PC-9 (cell line): ENCODE measurements at regions not wholly inside any gene's neighbourhood (a gene's known extent, or its start where the extent isn't known, plus 50 kb on each side); places are given as distances from the start of the nearest gene placed in this dataset.

Source experiments
- EZH2 ChIP-seq: fragments of 200-600 bp; sonication (generic); IDR thresholded peaks from 2 replicates; pipeline ENCODE4 v1.8.0; 2017; ENCODE audit warnings: antibody characterized with exemption, low read depth
- TF ChIP-seq, protein P1 (sequence below): fragments of 200-600 bp; sonication (generic); conservative IDR thresholded peaks from 2 replicates; pipeline ENCODE4 v1.6.1; 2017; ENCODE audit warnings: mixed run types, antibody characterized with exemption, mild to moderate bottlenecking, moderate library complexity

DNA sequence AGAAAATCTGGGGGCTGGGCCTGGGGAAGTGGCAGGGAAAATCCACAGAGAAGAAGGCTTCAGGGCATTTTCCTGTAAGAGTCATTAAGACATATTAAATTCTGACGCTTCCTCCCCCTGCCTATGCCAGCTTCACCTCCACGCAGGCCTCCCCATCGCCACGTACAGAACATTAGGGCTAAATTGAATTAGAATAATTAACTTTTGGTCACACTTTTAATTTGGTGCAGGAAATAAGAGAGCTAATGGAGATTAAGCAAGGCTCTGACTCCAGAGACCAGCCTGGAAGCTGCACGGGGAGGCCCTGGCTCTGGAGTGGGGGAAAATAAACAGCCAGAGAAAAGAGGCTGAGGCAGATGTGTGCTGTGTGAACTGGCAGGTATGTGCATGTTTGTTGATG lies 148.0 kb downstream of the CCT6B start:
- TF ChIP-seq, protein P1, sequence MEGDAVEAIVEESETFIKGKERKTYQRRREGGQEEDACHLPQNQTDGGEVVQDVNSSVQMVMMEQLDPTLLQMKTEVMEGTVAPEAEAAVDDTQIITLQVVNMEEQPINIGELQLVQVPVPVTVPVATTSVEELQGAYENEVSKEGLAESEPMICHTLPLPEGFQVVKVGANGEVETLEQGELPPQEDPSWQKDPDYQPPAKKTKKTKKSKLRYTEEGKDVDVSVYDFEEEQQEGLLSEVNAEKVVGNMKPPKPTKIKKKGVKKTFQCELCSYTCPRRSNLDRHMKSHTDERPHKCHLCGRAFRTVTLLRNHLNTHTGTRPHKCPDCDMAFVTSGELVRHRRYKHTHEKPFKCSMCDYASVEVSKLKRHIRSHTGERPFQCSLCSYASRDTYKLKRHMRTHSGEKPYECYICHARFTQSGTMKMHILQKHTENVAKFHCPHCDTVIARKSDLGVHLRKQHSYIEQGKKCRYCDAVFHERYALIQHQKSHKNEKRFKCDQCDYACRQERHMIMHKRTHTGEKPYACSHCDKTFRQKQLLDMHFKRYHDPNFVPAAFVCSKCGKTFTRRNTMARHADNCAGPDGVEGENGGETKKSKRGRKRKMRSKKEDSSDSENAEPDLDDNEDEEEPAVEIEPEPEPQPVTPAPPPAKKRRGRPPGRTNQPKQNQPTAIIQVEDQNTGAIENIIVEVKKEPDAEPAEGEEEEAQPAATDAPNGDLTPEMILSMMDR, result no peak
- no peak for TF ChIP-seq EZH2
